Spleen (tissue), 7 donors: ENCODE measurements at regions not wholly inside any gene's neighbourhood (a gene's known extent, or its start where the extent isn't known, plus 50 kb on each side); places are given as distances from the start of the nearest gene placed in this dataset.

Experiments
- CTCF ChIP-seq, 11 experiments: fragments of 200-600 bp in 7 of 11; fragments of 450-650 bp in 4 of 11; sonication (generic) in 4 of 11; IDR thresholded peaks in 8 of 11; conservative IDR thresholded peaks in 3 of 11; 1 replicate in 7 of 11; 2 replicates in 4 of 11; pipeline versions ENCODE4 v1.4.0 to v1.8.0; 2016 to 2021; ENCODE audit warnings: antibody characterized with exemption in 11 of 11, inconsistent platforms in 4 of 11, mild to moderate bottlenecking in 1 of 11
- POLR2A ChIP-seq, 3 donors: fragments of 450-650 bp; IDR thresholded peaks; one replicate each; pipeline ENCODE4 v1.5.1; 2017; ENCODE audit warnings: antibody characterized with exemption in 3 of 3, mild to moderate bottlenecking in 1 of 3
- donor health status: DM: no; HTN: no; CAD: no; lungs with moderate emphysema.
- donor health status: DM: no; HTN: no; CAD: no.
- donor health status: DM: no; HTN: no; CAD: no.

DNA sequence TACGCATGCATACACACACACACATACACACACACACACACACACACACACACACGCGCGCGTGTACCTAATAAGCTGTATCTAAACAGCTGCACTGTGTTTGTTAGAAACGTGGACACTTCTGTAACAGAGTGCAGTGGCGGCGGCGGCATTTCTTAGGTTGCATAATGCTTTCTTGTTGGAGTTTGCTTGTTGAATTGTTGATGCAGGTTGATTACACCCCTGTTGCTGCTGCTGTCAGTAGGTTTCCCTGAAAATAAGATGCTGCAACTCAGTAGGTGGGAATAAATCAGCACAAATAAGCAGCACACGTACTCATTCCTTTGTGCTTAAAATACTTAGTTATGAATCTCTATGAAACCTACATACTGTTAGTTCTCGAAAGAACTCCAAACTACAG, 479.2 kb downstream of the LIG4 start:
- TF ChIP-seq CTCF (IDR thresholded peaks at IDR 0.05 in 8 of 11, conservative IDR thresholded peaks at IDR 0.05 in 3 of 11) (no peak), POLR2A (IDR thresholded peaks at IDR 0.05) (no peak)
